NCI-H2227 (cell line): ENCODE measurements at regions not wholly inside any gene's neighbourhood (a gene's known extent, or its start where the extent isn't known, plus 50 kb on each side); places are given as distances from the start of the nearest gene placed in this dataset.
"Not testable (repeated sequence)": the region's sequence is repeated elsewhere in the genome, so short reads cannot be mapped to it uniquely, and the experiment has no call there.

Experiments used
- DNase-seq: peaks from one replicate; lab custom pipeline; 2025; ENCODE audit not compliant: unreplicated experiment; lab: John Stamatoyannopoulos, UW

- peak; percentile 40 for DNase-seq
Measured at GRCh38 chr13:81017513-81018152, 676.7 kb upstream of the SPRY2 start.

GRCh38 chr13:81012031-81012430, 671.1 kb upstream of the SPRY2 start:
- no peak for DNase-seq

- no peak for DNase-seq
Measured at GRCh38 chr13:81001828-81002385, 661.0 kb upstream of the SPRY2 start.

- DNase-seq = not testable (repeated sequence)
Measured at GRCh38 chr13:80998603-80999002, 657.7 kb upstream of the SPRY2 start.

GRCh38 chr13:80989747-80990146, 648.8 kb upstream of the SPRY2 start:
- DNase-seq = no peak

DNA sequence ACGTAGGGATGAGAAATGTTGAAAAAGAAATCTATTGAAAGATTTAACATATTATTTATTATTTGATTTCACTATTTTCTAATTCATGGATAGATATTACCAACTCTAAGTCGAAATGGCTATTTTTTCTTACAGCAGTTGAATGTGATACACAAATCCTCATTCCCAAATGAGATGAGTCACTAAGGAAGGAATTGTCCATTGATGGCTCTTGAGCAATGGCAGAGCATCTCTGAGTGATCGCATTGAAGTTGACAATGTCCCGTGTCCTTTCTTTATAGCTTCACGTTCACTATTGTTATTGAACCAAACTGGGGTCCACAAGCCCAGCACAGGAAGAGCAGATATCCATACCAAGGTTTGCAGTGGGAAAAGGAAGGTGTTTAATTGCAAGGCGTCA, 648.3 kb upstream of the SPRY2 start:
- no peak for DNase-seq

DNA sequence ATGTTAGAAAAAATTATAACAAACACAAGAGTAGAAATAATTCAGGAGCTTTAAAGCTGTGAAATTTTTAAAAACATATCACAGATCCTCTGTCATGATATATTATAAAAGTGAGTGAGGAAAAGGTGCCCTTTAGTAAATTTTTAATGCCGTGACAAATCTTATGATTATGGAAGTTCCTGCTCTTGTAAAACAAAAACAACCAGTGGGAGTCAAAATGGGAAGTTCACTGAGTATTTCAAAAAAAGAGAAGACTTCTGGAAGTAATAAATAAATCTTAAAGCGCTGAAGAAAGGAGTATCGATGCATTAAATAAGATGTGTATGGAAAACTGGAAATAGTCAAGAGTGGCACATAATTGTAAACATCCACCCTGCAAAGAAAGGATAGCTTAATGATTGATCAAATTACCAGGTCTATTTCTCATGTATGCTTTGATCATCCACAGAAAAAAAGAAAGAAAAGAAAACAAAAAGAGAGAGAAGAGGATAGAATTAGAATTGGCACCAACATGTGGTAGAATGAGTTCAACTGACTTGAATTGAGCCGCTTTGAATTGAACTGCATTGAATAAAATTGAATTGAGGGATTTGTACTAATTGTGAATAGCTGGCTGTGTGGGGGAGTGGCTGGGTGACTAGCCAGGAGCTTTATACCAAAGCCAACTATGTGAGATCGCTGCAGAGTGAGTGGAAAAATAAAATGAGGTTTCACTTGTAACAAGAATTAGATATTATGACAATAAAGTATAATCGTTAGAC, 647.6 kb upstream of the SPRY2 start:
- no peak for DNase-seq

DNA sequence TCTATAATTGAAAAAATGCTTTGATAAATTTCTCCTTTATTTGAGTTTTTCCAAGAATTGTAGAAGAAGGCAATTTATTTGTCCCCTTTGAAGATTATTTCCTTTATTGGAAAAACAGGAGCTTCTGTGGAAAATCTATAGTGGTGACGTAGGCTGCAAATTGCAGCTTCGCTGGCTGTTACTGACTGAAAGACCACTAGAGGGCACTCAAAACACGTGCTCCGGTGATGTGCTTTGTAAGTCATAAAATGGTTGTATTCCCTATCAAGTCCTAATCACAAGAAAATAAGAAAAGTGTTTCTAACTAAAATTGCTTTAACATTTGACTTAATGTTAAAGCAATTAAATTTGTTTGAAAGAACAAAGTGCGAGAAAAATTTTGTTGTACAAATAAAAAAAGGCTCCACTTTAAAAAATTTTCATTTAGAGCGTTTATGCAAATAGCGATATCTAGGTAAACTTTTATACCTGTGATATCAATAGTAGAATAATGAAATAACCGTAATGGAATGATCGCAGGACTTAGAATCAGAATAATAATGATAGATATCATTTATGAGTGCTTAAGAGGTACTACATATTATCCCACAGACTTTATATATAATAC, 638.2 kb upstream of the SPRY2 start:
- peak; percentile 15 for DNase-seq

- DNase-seq = no peak
Measured at GRCh38 chr13:80977168-80977567, 636.2 kb upstream of the SPRY2 start.

DNA sequence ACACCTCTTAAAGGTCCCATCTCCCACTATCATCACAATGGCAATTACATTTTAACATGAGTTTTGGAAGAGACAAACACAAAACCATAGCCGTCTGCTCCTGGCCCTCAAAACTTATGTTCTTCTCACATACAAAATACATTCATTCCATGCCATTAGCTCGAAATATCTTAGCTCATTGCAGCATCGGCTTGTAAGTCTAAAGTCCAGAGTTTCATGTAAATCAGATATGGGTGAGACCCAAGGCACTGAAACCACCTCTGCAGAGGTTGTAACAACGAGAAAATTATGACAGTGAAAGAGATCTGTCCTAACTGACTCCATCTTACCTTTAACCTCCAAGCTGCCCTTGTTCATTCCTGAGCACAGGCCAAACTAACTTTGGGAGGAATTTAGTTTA, 635.0 kb upstream of the SPRY2 start:
- DNase-seq = no peak

GRCh38 chr13:80973721-80974120, 632.8 kb upstream of the SPRY2 start:
- no peak for DNase-seq

DNA sequence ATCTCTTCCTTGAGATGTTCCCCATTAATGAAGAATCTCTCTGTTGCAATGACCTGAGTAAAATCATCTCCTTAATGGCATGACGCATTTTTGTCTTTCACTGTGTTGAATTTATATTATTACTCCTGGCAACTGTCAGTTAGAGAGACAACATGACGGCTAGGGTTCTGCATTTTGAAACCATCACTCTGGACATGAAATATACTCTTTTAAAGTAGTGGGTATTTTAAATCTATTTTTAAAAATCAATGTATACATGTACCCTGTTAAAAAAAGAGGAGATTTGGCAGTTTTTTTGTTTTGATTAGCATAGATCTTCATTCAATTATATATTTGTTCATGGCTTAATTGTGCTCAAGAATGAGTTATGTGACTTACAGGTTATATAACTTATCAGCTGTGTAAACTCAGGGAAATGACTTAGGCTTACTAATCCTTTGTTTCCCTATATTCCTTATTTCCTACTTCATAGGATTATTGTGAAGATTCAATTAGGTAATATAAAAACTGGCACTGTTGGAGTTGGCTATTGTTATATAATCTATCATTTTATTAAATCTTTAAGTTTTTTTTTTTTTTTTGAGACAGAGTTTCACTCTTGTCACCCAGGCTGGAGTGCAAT, 632.0 kb upstream of the SPRY2 start:
- no peak for DNase-seq

DNA sequence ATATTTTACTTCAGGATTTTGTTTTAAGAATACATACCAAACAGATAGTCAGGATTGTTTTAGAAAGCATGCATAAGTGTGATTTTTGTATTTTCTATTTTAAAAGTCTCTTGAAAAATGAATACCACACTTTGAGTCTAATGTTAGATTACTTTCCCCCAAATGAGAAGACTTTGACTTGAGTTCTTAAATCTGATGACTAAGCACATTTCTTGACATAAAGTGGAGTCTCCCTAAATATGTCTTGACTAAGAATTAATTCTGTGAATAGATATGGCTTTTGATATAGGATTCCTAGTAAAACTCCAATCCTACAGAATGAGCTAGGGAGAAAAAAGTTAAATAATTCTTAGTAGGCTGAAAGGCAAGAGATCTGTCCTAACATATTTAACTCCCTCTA, 624.2 kb upstream of the SPRY2 start:
- DNase-seq = no peak

- no peak for DNase-seq
Measured at GRCh38 chr13:80962855-80963254, 621.9 kb upstream of the SPRY2 start.

- DNase-seq = no peak
Measured at GRCh38 chr13:80962173-80962572, 621.2 kb upstream of the SPRY2 start.

GRCh38 chr13:80957019-80957655, 616.2 kb upstream of the SPRY2 start:
- no peak for DNase-seq

GRCh38 chr13:80955501-80955900, 614.6 kb upstream of the SPRY2 start:
- no peak for DNase-seq

DNA sequence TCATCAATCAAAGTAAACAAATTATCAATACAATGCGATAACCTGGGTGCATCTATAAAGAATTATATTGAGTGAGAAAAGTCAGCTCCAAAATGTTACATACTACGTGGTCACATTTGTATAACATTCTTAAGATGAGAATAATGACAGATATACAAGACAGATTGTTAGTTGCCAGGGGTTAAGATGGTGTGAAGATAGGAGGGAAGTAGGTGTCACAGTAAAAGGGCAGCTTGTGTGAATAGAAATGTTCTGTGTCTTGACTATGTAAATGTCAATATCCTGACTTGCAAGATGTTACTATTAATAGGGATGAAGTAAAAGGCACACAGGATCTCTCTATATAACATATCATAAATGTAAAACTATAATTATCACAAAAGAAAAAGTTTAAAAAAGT, 611.2 kb upstream of the SPRY2 start:
- no peak for DNase-seq

DNA sequence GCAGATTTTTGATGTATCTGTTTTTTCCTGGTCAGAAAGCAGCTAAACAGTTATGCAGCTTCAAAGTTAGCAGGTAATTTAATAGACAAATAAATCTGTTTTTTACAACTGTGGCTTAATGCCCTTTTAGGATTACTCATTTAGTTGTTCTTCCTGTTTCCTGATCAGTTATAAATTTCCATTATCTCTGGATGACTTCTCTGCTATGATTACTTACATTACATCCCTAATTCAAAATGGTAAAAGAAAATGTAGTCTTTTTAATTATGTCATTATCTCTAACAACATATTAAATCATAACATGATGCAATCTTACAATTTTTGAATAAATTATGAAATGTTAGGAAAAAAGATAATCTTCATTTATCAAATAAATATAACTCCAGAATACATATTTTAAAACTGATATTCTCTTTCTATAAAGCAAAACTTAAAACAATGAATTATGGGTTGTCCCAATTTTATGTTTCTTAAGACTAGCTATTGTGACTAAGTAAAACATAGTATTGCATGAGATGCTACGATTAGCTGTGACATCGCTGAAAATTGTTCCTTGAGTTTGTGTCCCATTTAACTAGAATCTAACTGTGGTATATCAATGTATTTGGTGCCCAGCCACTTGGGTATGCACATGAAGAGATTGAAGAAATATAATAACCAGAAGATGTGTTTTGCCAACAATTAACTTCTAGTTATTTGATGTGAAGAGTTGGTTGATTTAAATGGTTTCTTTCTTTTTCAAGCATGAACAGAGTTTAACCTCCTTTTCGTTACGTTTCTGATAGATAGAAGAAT, 605.3 kb upstream of the SPRY2 start:
- no peak for DNase-seq

- no peak for DNase-seq
Measured at GRCh38 chr13:80945328-80945727, 604.4 kb upstream of the SPRY2 start.
